K562 (cell line): ENCODE measurements at regions not wholly inside any gene's neighbourhood (a gene's known extent, or its start where the extent isn't known, plus 50 kb on each side); places are given as distances from the start of the nearest gene placed in this dataset.

ENCODE experiments used
- ATAC-seq: fragments of 200-7000 bp; cut with Tn5 transposase; 3 replicates; pipeline ENCODE4 v1.9.1; 2020; ENCODE audit warnings: moderate library complexity
- BruUV-seq: library from RNA; stranded (reverse); fragments of 400-500 nt; replicated peaks from 2 replicates; lab custom pipeline; 2021; lab: Mats Ljungman, UMichigan
- CTCF ChIA-PET: fragments of 300-600 bp; formaldehyde crosslinking; extraction: SDS; loops from one replicate; lab custom pipeline; 2021; ENCODE audit warnings: low intra/inter-chr PET ratio; lab: Yijun Ruan, JAX
- POLR2A ChIA-PET: fragments of 300-600, 350-650 bp; sonication (Branson Sonifier 250); formaldehyde crosslinking; extraction: SDS; loops from one replicate; lab custom pipeline; 2021; ENCODE audit warnings: antibody characterized with exemption, inconsistent platforms; lab: Yijun Ruan, JAX
- DNase-seq, 4 experiments: peaks; one replicate each; pipeline versions ENCODE4 v3.0.0 to v3.0.0-alpha.2; 2011 to 2018; ENCODE audit warnings: low spot score in 3 of 4, mixed read lengths in 3 of 4; ENCODE audit errors: extremely low read depth in 1 of 4
- FAIRE-seq: peaks from 2 replicates; lab custom pipeline; 2011; peaks lifted over from hg19 to GRCh38; lab: Jason Lieb, UNC
- H2AFZ ChIP-seq: 2 replicates; pipeline ENCODE4 v1.6.0; 2011; ENCODE audit warnings: low read depth, low read length, control low read depth, inconsistent platforms
- H3K27ac ChIP-seq: fragments of 200-600 bp; 3 replicates; pipeline ENCODE4 v1.8.0; 2011; ENCODE audit warnings: low read depth, mild to moderate bottlenecking, control low read depth, inconsistent platforms, low read length, moderate library complexity, mixed read lengths; ENCODE audit errors: extremely low read depth
- H3K27me3 ChIP-seq, 2 experiments: fragments of 300-600 bp in 1 of 2; 2 replicates in 1 of 2; 3 replicates in 1 of 2; pipeline versions ENCODE4 v1.6.0 to v1.8.0; 2011; ENCODE audit warnings: inconsistent platforms in 2 of 2, low read length in 2 of 2, mild to moderate bottlenecking in 1 of 2, mixed read lengths in 1 of 2, moderate library complexity in 1 of 2; ENCODE audit not compliant: control insufficient read depth in 2 of 2, insufficient read depth in 2 of 2
- H3K36me3 ChIP-seq: fragments of 300-600 bp; 3 replicates; pipeline ENCODE4 v1.8.0; 2011; ENCODE audit warnings: mild to moderate bottlenecking, low read length, inconsistent platforms; ENCODE audit not compliant: control insufficient read depth, insufficient read depth
- H3K4me1 ChIP-seq, 2 experiments: fragments of 200-600 bp in 1 of 2; replicated peaks in 1 of 2; 2 replicates in 1 of 2; 3 replicates in 1 of 2; pipeline versions ENCODE4 v1.5.1 to v1.8.0; 2011; ENCODE audit warnings: inconsistent platforms in 2 of 2, low read length in 2 of 2, mild to moderate bottlenecking in 1 of 2, mixed read lengths in 1 of 2, moderate library complexity in 1 of 2; ENCODE audit not compliant: control insufficient read depth in 2 of 2, insufficient read depth in 2 of 2
- H3K4me2 ChIP-seq: 2 replicates; pipeline ENCODE4 v1.6.1; 2011; ENCODE audit warnings: low read length, control low read depth, inconsistent platforms, mixed read lengths; ENCODE audit not compliant: insufficient read depth
- H3K4me3 ChIP-seq: fragments of 200-600 bp; sonication (generic), shearing (Covaris generic); 2 replicates; pipeline ENCODE4 v1.5.1; 2016; ENCODE audit warnings: control low read depth, inconsistent platforms
- H3K79me2 ChIP-seq: fragments of 200-600 bp; 3 replicates; pipeline ENCODE4 v1.8.0; 2011; ENCODE audit warnings: low read length, inconsistent platforms; ENCODE audit not compliant: control insufficient read depth, insufficient read depth
- H3K9ac ChIP-seq, 2 experiments: 2 replicates each; pipeline versions ENCODE4 v1.6.0 to v1.6.1; 2011; ENCODE audit warnings: low read depth in 2 of 2, low read length in 2 of 2, control low read depth in 1 of 2, inconsistent platforms in 1 of 2, mild to moderate bottlenecking in 1 of 2, mixed read lengths in 1 of 2; ENCODE audit not compliant: insufficient read depth in 1 of 2
- H3K9me1 ChIP-seq: one replicate; pipeline ENCODE4 v1.6.0; 2011; ENCODE audit warnings: inconsistent platforms, mild to moderate bottlenecking, low read length, moderate library complexity; ENCODE audit not compliant: control insufficient read depth, insufficient read depth
- H3K9me3 ChIP-seq: replicated peaks from 2 replicates; pipeline ENCODE4 v1.5.1; 2011; ENCODE audit warnings: low read depth, low read length, inconsistent platforms; ENCODE audit not compliant: control insufficient read depth, insufficient read depth
- H4K20me1 ChIP-seq: replicated peaks from 2 replicates; pipeline ENCODE4 v1.6.1; 2011; ENCODE audit warnings: low read length, inconsistent platforms, mixed read lengths; ENCODE audit not compliant: control insufficient read depth, insufficient read depth
- CBX8 ChIP-seq: fragments of 200-600 bp; sonication (generic); IDR thresholded peaks from 2 replicates; pipeline ENCODE4 v1.6.1; 2012; ENCODE audit warnings: borderline replicate concordance, mixed run types, low read depth, mild to moderate bottlenecking, moderate library complexity, mixed read lengths, low read length, control low read depth, inconsistent platforms; ENCODE audit not compliant: poor library complexity, severe bottlenecking; ENCODE audit errors: extremely low read depth
- FOXM1 ChIP-seq, 2 experiments: fragments of 450-650 bp in 1 of 2; sonication (generic) in 1 of 2; formaldehyde crosslinking in 1 of 2; IDR thresholded peaks; 2 replicates each; pipeline versions ENCODE4 v1.6.1 to v1.9.0; 2017 to 2022; ENCODE audit warnings: low read depth in 2 of 2, mild to moderate bottlenecking in 2 of 2, missing genetic modification reagents in 1 of 2, moderate library complexity in 1 of 2
- HNRNPUL1 ChIP-seq: fragments of 200-400 bp; formaldehyde crosslinking; IDR thresholded peaks from 2 replicates; pipeline ENCODE4 v1.6.1; 2017; ENCODE audit warnings: low read length
- RNF219 ChIP-seq: fragments of 250-450 bp; sonication (Bioruptor Pico); IDR thresholded peaks from 2 replicates; pipeline ENCODE4 v1.5.0; 2022; ENCODE audit warnings: mild to moderate bottlenecking
- WGBS: fragments of 100-300 bp; shearing (Covaris generic); methylation state at CpG from one replicate; pipeline ENCODE4 v1.1.6; 2016; ENCODE audit warnings: low coverage, mixed read lengths; ENCODE audit not compliant: insufficient coverage; ENCODE audit errors: missing lambda C conversion rate; 5-methylcytosine and 5-hydroxymethylcytosine counted together
- in situ Hi-C: fragments of 300-500 bp; cut with MboI; formaldehyde crosslinking; loops from 4 replicates; pipeline ENCODE4 v1.15.0; 2018; ENCODE audit warnings: inconsistent platforms, mixed read lengths
- intact Hi-C: fragments of 100-400 bp; cut with micrococcal nuclease; formaldehyde crosslinking; loops from 2 replicates; pipeline ENCODE4 v1.14.2; 2022
- TF ChIP-seq, protein P1 (sequence below): fragments of 450-650 bp; formaldehyde crosslinking; IDR thresholded peaks from 2 replicates; pipeline ENCODE4 v1.4.0; 2020; ENCODE audit warnings: mild to moderate bottlenecking

GRCh38 chr14:97274626-97275025, 477.4 kb downstream of the VRK1 start:
- Histone ChIP-seq H4K20me1 (no peaks in the 10 kb centered on the region), H3K4me2 (no peak overlapping the region), H3K79me2 (no peaks in the 10 kb centered on the region), H3K27me3 (no peaks in the 10 kb centered on the region), H2AFZ (no peak overlapping the region), H3K9me1 (no peaks in the 10 kb centered on the region), H3K4me1 (no peaks in the 10 kb centered on the region), H3K36me3 (no peaks in the 10 kb centered on the region), H3K4me3 (no peak overlapping the region), H3K27ac (no peak overlapping the region), H3K9ac (no peak overlapping the region), H3K9me3 (no peaks in the 10 kb centered on the region)
- no peak for DNase-seq
- intact Hi-C loops (no loop called here), in situ Hi-C loops (loop anchor here (25.0 kb wide), 1 partner anchor 687 kb away; no protein-coding TSS in a partner anchor)
- ChIA-PET CTCF (no interaction called here), POLR2A (no interaction called here)
- 0% methylated on average over 8 of the region's 8 CpGs for WGBS
- BruUV-seq: no TSS peak
- TF ChIP-seq CBX8: no peak
- TF ChIP-seq, protein P1, sequence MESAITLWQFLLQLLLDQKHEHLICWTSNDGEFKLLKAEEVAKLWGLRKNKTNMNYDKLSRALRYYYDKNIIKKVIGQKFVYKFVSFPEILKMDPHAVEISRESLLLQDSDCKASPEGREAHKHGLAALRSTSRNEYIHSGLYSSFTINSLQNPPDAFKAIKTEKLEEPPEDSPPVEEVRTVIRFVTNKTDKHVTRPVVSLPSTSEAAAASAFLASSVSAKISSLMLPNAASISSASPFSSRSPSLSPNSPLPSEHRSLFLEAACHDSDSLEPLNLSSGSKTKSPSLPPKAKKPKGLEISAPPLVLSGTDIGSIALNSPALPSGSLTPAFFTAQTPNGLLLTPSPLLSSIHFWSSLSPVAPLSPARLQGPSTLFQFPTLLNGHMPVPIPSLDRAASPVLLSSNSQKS: no peak
- no peak for TF ChIP-seq HNRNPUL1
- no peak for TF ChIP-seq FOXM1 (IDR thresholded peaks at IDR 0.05; ENCODE audit: low read depth)
- TF ChIP-seq FOXM1 (CRISPR knock-in tag; IDR thresholded peaks at IDR 0.05; ENCODE audit: low read depth): no peak
- no peak for TF ChIP-seq RNF219 (CRISPR knock-in tag)
- FAIRE-seq: no peak
- no peak for ATAC-seq
